Breast epithelium (tissue), 4 donors: ENCODE measurements at regions not wholly inside any gene's neighbourhood (a gene's known extent, or its start where the extent isn't known, plus 50 kb on each side); places are given as distances from the start of the nearest gene placed in this dataset.
A peak's percentile ranks its signal among the peaks of the same experiment; 100 is the strongest.

ENCODE experiments used
- DNase-seq, 2 donors: peaks; one replicate each; pipeline ENCODE4 v3.0.0-alpha.2; 2019; ENCODE audit warnings: low spot score in 2 of 2
- H3K27ac ChIP-seq, 2 donors: fragments of 200-600 bp; sonication (generic) in 1 of 2; one replicate each; pipeline ENCODE4 v1.5.1; 2016 to 2019; ENCODE audit warnings: mild to moderate bottlenecking in 1 of 2
- H3K27me3 ChIP-seq, 2 donors: fragments of 200-600 bp; sonication (generic) in 1 of 2; one replicate each; pipeline versions ENCODE4 v1.5.1 to v1.6.0; 2017 to 2019; ENCODE audit warnings: control low read depth in 1 of 2, mild to moderate bottlenecking in 1 of 2
- H3K36me3 ChIP-seq: fragments of 200-600 bp; one replicate; pipeline ENCODE4 v1.5.1; 2019
- H3K4me1 ChIP-seq, 2 donors: fragments of 200-600 bp; sonication (generic); one replicate each; pipeline ENCODE4 v1.5.1; 2016 to 2019; ENCODE audit warnings: control low read depth in 1 of 2
- H3K4me3 ChIP-seq, 3 donors: fragments of 200-600 bp; sonication (generic); 1 replicate in 2 of 3; 2 replicates in 1 of 3; pipeline ENCODE4 v1.5.1; 2016 to 2019; ENCODE audit warnings: mild to moderate bottlenecking in 3 of 3, moderate library complexity in 2 of 3
- H3K9me3 ChIP-seq, 2 donors: fragments of 200-600 bp; sonication (generic) in 1 of 2; one replicate each; pipeline ENCODE4 v1.5.1; 2016 to 2019; ENCODE audit warnings: control low read depth in 1 of 2
- CTCF ChIP-seq, 3 donors: fragments of 450-650 bp; IDR thresholded peaks; one replicate each; pipeline ENCODE4 v1.5.1; 2016 to 2017; ENCODE audit warnings: antibody characterized with exemption in 3 of 3, mild to moderate bottlenecking in 3 of 3, moderate library complexity in 3 of 3
- POLR2A ChIP-seq: fragments of 450-650 bp; IDR thresholded peaks from one replicate; pipeline ENCODE4 v1.6.1; 2016; ENCODE audit warnings: antibody characterized with exemption, mild to moderate bottlenecking, moderate library complexity
- POLR2AphosphoS5 ChIP-seq, 3 donors: sonication (generic); formaldehyde crosslinking; IDR thresholded peaks; one replicate each; pipeline ENCODE4 v1.6.1; 2017; ENCODE audit warnings: antibody characterized with exemption in 3 of 3
- intact Hi-C: fragments of 100-400 bp; cut with DNase I; formaldehyde crosslinking; loops from one replicate; pipeline ENCODE4 v1.15.1; 2023; ENCODE audit warnings: low total_unique reads

GRCh38 chr11:25730230-25730629, 601.7 kb upstream of the ANO3 start:
- no peak overlapping the region for H3K27ac ChIP-seq
- H3K9me3 ChIP-seq: no peaks in the 10 kb centered on the region
- no peak for DNase-seq
- no peaks in the 10 kb centered on the region for H3K36me3 ChIP-seq
- no peak overlapping the region for H3K4me3 ChIP-seq
- no peaks in the 10 kb centered on the region for H3K27me3 ChIP-seq
- intact Hi-C loops: no loop called here
- no peak for TF ChIP-seq CTCF (IDR thresholded peaks at IDR 0.05)
- no peak for TF ChIP-seq POLR2A
- TF ChIP-seq POLR2AphosphoS5 (IDR thresholded peaks at IDR 0.05): no peak
- H3K4me1 ChIP-seq: no peaks in the 10 kb centered on the region

GRCh38 chr11:25733777-25734176, 598.2 kb upstream of the ANO3 start:
- H3K36me3 ChIP-seq: no peaks in the 10 kb centered on the region
- H3K4me3 ChIP-seq: no peak overlapping the region
- no peak for DNase-seq
- H3K9me3 ChIP-seq: no peaks in the 10 kb centered on the region
- intact Hi-C loops: no loop called here
- no peaks in the 10 kb centered on the region for H3K27me3 ChIP-seq
- no peak for TF ChIP-seq POLR2A
- TF ChIP-seq CTCF (IDR thresholded peaks at IDR 0.05): peak in 1 of 3 donors; percentile 17
- TF ChIP-seq POLR2AphosphoS5 (IDR thresholded peaks at IDR 0.05): no peak
- no peak overlapping the region for H3K27ac ChIP-seq
- H3K4me1 ChIP-seq: no peaks in the 10 kb centered on the region

- TF ChIP-seq POLR2A (no peak), CTCF (IDR thresholded peaks at IDR 0.05) (no peak), POLR2AphosphoS5 (IDR thresholded peaks at IDR 0.05) (no peak)
- Histone ChIP-seq H3K27me3 (no peaks in the 10 kb centered on the region), H3K36me3 (no peaks in the 10 kb centered on the region), H3K27ac (no peak overlapping the region), H3K9me3 (no peaks in the 10 kb centered on the region), H3K4me3 (no peak overlapping the region), H3K4me1 (no peaks in the 10 kb centered on the region)
- DNase-seq: no peak
- intact Hi-C loops: no loop called here
These were observed 597.2 kb upstream of the ANO3 start for GRCh38 chr11:25734591-25735211.

- intact Hi-C loops: no loop called here
- TF ChIP-seq POLR2AphosphoS5 (IDR thresholded peaks at IDR 0.05): no peak
- no peak for TF ChIP-seq CTCF (IDR thresholded peaks at IDR 0.05)
- no peak for TF ChIP-seq POLR2A
- no peak overlapping the region for H3K27ac ChIP-seq
- H3K27me3 ChIP-seq: no peaks in the 10 kb centered on the region
- no peaks in the 10 kb centered on the region for H3K9me3 ChIP-seq
- H3K4me1 ChIP-seq: no peaks in the 10 kb centered on the region
- DNase-seq: no peak
- H3K4me3 ChIP-seq: no peak overlapping the region
- no peaks in the 10 kb centered on the region for H3K36me3 ChIP-seq
These were observed 594.8 kb upstream of the ANO3 start for GRCh38 chr11:25737071-25737675.

- Histone ChIP-seq H3K4me3 (no peak overlapping the region), H3K4me1 (no peaks in the 10 kb centered on the region), H3K27ac (no peak overlapping the region), H3K9me3 (no peaks in the 10 kb centered on the region), H3K36me3 (no peaks in the 10 kb centered on the region), H3K27me3 (no peaks in the 10 kb centered on the region)
- no peak for TF ChIP-seq POLR2AphosphoS5 (IDR thresholded peaks at IDR 0.05)
- no peak for TF ChIP-seq POLR2A
- no peak for TF ChIP-seq CTCF (IDR thresholded peaks at IDR 0.05)
- no peak for DNase-seq
- intact Hi-C loops: no loop called here
These were observed 590.0 kb upstream of the ANO3 start for GRCh38 chr11:25741886-25742285.
